Osteoblast (primary cell): ENCODE measurements at regions not wholly inside any gene's neighbourhood (a gene's known extent, or its start where the extent isn't known, plus 50 kb on each side); places are given as distances from the start of the nearest gene placed in this dataset.

Source experiments
- DNase-seq: peaks from one replicate; pipeline ENCODE4 v3.0.0; 2011; ENCODE audit warnings: low spot score, mixed read lengths; ENCODE audit not compliant: insufficient read length; ENCODE audit errors: missing footprints
- H2AFZ ChIP-seq: 2 replicates; pipeline ENCODE4 v1.6.0; 2011; ENCODE audit warnings: mild to moderate bottlenecking, low read length
- H3K27ac ChIP-seq: 2 replicates; pipeline ENCODE4 v1.5.1; 2011; ENCODE audit warnings: mild to moderate bottlenecking, low read depth, low read length, moderate library complexity
- H3K27me3 ChIP-seq: 2 replicates; pipeline ENCODE4 v1.6.0; 2012; ENCODE audit warnings: mild to moderate bottlenecking, control low read depth, inconsistent platforms, low read length, moderate library complexity; ENCODE audit not compliant: insufficient read depth
- H3K36me3 ChIP-seq: 2 replicates; pipeline ENCODE4 v1.5.1; 2011; ENCODE audit warnings: mild to moderate bottlenecking, low read length, control low read depth, moderate library complexity; ENCODE audit not compliant: insufficient read depth
- H3K4me1 ChIP-seq: 2 replicates; pipeline ENCODE4 v1.5.1; 2011; ENCODE audit warnings: mild to moderate bottlenecking, low read length, control low read depth, moderate library complexity; ENCODE audit not compliant: insufficient read depth
- H3K4me2 ChIP-seq: 2 replicates; pipeline ENCODE4 v1.6.0; 2011; ENCODE audit warnings: mild to moderate bottlenecking, low read length; ENCODE audit not compliant: insufficient read depth
- H3K4me3 ChIP-seq: fragments of 200-600 bp; sonication (generic); 3 replicates; pipeline ENCODE4 v1.5.1; 2012; ENCODE audit warnings: mild to moderate bottlenecking, low read length, inconsistent platforms; ENCODE audit not compliant: insufficient read depth
- H3K79me2 ChIP-seq: 2 replicates; pipeline ENCODE4 v1.6.0; 2012; ENCODE audit warnings: mild to moderate bottlenecking, low read length, control low read depth, inconsistent platforms; ENCODE audit not compliant: insufficient read depth
- H3K9me3 ChIP-seq: 2 replicates; pipeline ENCODE4 v1.5.1; 2011; ENCODE audit warnings: low read depth, low read length, control low read depth
- H4K20me1 ChIP-seq: 2 replicates; pipeline ENCODE4 v1.6.0; 2012; ENCODE audit warnings: mild to moderate bottlenecking, low read length, control low read depth; ENCODE audit not compliant: insufficient read depth
- TF ChIP-seq, protein P1 (sequence below): IDR thresholded peaks from 2 replicates; pipeline ENCODE4 v1.5.1; 2011; ENCODE audit warnings: mild to moderate bottlenecking, low read depth, low read length, moderate library complexity; ENCODE audit errors: extremely low read depth

DNA sequence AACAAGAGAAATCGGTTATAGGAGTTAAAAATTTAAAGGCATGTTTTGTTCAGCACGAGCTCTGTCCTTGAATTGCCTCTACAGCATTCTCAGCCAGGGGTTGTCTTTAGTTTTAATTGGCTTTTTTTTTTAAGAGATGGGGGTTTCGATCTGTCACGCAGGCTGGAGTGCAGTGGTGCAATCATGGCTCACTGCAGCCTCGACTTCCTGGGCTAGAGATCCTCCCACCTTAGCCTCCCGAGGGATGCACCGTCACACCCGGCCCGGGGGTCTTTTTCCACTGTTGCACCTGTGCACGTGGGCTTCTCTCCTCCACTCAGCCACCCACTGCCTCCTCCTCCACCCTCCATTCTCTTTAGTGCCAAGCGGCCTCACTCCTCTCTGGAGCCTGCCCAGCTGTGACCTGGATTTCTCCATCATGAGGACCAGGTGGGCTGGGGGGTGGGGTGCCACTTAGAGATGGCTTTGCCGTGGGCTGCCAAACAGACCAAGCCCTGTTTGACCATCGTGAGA, 106.8 kb upstream of the SEC14L1 start:
- H3K27me3 ChIP-seq: peaks cover 36% of the 10 kb centered on the region
- no peaks in the 10 kb centered on the region for H3K79me2 ChIP-seq
- H4K20me1 ChIP-seq: no peaks in the 10 kb centered on the region
- peaks cover 8% of the 10 kb centered on the region for H3K9me3 ChIP-seq
- no peaks in the 10 kb centered on the region for H3K4me1 ChIP-seq
- TF ChIP-seq, protein P1, sequence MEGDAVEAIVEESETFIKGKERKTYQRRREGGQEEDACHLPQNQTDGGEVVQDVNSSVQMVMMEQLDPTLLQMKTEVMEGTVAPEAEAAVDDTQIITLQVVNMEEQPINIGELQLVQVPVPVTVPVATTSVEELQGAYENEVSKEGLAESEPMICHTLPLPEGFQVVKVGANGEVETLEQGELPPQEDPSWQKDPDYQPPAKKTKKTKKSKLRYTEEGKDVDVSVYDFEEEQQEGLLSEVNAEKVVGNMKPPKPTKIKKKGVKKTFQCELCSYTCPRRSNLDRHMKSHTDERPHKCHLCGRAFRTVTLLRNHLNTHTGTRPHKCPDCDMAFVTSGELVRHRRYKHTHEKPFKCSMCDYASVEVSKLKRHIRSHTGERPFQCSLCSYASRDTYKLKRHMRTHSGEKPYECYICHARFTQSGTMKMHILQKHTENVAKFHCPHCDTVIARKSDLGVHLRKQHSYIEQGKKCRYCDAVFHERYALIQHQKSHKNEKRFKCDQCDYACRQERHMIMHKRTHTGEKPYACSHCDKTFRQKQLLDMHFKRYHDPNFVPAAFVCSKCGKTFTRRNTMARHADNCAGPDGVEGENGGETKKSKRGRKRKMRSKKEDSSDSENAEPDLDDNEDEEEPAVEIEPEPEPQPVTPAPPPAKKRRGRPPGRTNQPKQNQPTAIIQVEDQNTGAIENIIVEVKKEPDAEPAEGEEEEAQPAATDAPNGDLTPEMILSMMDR: no peak
- H3K27ac ChIP-seq: no peak overlapping the region
- no peak overlapping the region for H2AFZ ChIP-seq
- H3K4me3 ChIP-seq: no peak overlapping the region
- H3K36me3 ChIP-seq: no peaks in the 10 kb centered on the region
- no peak for DNase-seq
- no peak overlapping the region for H3K4me2 ChIP-seq

DNA sequence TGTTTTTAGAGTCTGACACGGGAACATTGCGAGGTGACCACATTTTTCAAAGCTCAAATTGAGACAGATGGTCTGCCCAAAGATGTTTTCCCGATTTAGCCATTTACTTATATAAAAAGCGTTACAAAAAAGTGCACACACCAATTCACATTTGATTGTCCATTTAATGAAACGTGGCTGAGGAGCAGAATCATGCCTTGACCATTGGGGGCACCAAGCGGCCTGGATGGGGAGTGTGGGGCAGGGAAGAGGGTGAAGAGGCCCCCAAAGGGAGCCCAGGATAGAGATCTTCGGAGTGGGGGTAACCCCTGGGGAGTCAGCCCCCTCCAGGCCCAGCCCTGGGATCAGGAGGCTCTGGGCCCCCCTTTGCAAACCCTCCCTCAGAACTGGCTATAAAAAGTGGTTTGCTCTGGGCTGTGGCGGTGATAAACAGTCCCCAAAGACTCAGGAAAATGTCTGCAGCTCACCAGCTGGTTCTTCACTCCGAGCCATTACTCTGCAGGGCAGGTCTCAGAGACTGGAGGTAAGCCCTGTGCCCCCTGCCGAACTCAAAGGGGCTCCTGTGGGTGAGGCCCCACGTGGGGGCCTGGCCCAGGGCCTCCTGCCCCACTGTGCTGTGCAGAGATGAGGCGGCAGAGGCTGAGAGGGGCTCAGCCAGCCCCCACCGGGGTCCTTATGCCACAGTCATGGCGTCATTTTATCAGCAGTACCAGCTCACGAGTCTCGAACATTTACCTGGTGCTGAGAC, 105.9 kb upstream of the SEC14L1 start:
- Histone ChIP-seq H3K4me3 (no peak overlapping the region), H3K79me2 (no peaks in the 10 kb centered on the region), H3K9me3 (peaks cover 8% of the 10 kb centered on the region), H3K27ac (no peak overlapping the region), H2AFZ (no peak overlapping the region), H3K36me3 (no peaks in the 10 kb centered on the region), H3K27me3 (peaks cover 36% of the 10 kb centered on the region), H3K4me1 (no peaks in the 10 kb centered on the region), H4K20me1 (no peaks in the 10 kb centered on the region), H3K4me2 (no peak overlapping the region)
- TF ChIP-seq, protein P1: no peak
- peak; percentile 34 for DNase-seq

DNA sequence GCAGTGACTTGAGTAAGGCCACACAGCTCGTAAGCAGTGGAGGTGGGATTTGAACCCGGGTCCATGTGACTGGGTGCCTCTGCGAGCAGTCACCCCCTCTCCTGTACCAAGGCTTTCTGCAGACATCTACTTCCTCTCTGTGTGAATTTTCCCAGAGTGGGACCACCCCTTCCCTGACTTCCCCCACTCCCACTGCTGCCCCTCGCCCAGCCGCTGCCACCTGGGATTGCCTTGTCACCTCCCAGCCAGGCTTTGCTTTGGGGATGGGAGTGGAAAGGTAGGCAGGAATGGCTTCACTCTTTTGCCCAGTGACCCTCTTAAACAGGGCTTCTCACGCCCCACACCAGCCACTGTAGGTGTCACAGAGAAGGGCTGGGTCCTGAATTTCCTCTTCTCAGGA, 105.2 kb upstream of the SEC14L1 start:
- Histone ChIP-seq H3K4me2 (no peak overlapping the region), H3K27me3 (peaks cover 36% of the 10 kb centered on the region), H3K4me3 (no peak overlapping the region), H3K27ac (no peak overlapping the region), H3K79me2 (no peaks in the 10 kb centered on the region), H2AFZ (no peak overlapping the region), H3K9me3 (peaks cover 8% of the 10 kb centered on the region), H3K36me3 (no peaks in the 10 kb centered on the region), H4K20me1 (no peaks in the 10 kb centered on the region), H3K4me1 (no peaks in the 10 kb centered on the region)
- TF ChIP-seq, protein P1: no peak
- peak; percentile 42 for DNase-seq

DNA sequence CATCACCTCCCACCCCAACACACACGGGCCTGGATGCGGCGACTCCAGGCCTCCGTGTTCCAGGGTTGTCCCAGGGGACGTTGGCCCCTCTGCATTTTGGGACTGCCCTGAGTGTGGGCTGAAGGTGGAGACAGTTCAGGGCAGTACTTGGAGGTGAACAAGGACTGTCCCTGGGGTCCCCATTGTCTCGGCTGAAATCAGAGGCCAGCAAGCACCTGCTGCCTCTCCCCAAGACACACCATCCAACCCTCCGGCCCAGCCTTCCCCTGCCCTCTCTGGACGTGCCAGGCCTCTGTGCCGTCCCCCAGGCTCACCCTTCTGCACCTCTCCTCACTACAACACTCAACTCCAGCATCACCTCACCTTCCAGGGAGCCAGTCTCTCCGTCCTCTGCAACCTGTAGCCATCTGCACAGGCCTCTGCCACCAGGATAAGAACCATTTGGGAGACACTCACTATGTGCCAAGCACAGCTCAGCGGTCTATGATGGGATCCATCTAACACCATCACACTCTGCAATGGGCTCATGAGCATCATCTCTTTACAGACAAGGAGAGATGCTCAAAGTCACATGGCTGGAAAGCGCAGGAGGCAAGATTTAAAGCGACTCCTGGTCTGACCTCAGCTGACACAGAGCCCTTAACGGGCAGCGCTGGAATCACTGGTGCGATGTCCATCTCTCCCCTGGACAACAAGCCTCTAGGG, 104.5 kb upstream of the SEC14L1 start:
- H3K4me2 ChIP-seq: no peak overlapping the region
- H3K27me3 ChIP-seq: peaks cover 36% of the 10 kb centered on the region
- no peak overlapping the region for H2AFZ ChIP-seq
- no peaks in the 10 kb centered on the region for H3K79me2 ChIP-seq
- no peaks in the 10 kb centered on the region for H3K4me1 ChIP-seq
- DNase-seq: no peak
- peaks cover 8% of the 10 kb centered on the region for H3K9me3 ChIP-seq
- TF ChIP-seq, protein P1: no peak
- no peak overlapping the region for H3K27ac ChIP-seq
- no peak overlapping the region for H3K4me3 ChIP-seq
- H3K36me3 ChIP-seq: no peaks in the 10 kb centered on the region
- H4K20me1 ChIP-seq: no peaks in the 10 kb centered on the region
